ENCODE measurements at regions not wholly inside any gene's neighbourhood (a gene's known extent, or its start where the extent isn't known, plus 50 kb on each side); places are given as distances from the start of the nearest gene placed in this dataset.

- Histone ChIP-seq H3K4me1 (ENCODE audit: low read length) (no peaks in the 10 kb centered on the region), H3K9me3 (replicated peaks; ENCODE audit: insufficient read depth, low read length) (no peaks in the 10 kb centered on the region), H3K27ac (ENCODE audit: low read length) (no peak overlapping the region), H3K9me2 (replicated peaks; ENCODE audit: insufficient read depth, low read length) (no peaks in the 10 kb centered on the region), H3F3A (ENCODE audit: insufficient read depth, low read length) (no peaks in the 10 kb centered on the region), H3K36me3 (replicated peaks; ENCODE audit: insufficient read depth, low read length) (no peaks in the 10 kb centered on the region), H3K27me3 (replicated peaks; ENCODE audit: insufficient read depth, low read length) (no peaks in the 10 kb centered on the region), H3K4me3 (ENCODE audit: low read length) (no peak overlapping the region), H3K4me2 (ENCODE audit: low read depth, low read length) (no peak overlapping the region), H3K9ac (ENCODE audit: low read length) (no peak overlapping the region), H2AFZ (ENCODE audit: low read length) (no peak overlapping the region), H4K20me1 (ENCODE audit: insufficient read depth, low read length) (no peaks in the 10 kb centered on the region), H3K79me2 (ENCODE audit: low read length) (no peaks in the 10 kb centered on the region)
- TF ChIP-seq EZH2phosphoT487 (IDR thresholded peaks at IDR 0.05; ENCODE audit: low read length) (no peak), CTCF (IDR thresholded peaks at IDR 0.05; ENCODE audit: low read length) (no peak), EZH2 (optimal IDR thresholded peaks at IDR 0.05; ENCODE audit: low read depth, low read length) (no peak)
- no peak for DNase-seq
Observed at GRCh38 chr11:122170815-122171475, 54.9 kb upstream of the BLID start.

- no peak for DNase-seq
- Histone ChIP-seq H3F3A (ENCODE audit: insufficient read depth, low read length) (no peaks in the 10 kb centered on the region), H3K79me2 (ENCODE audit: low read length) (no peaks in the 10 kb centered on the region), H3K9me2 (replicated peaks; ENCODE audit: insufficient read depth, low read length) (no peaks in the 10 kb centered on the region), H4K20me1 (ENCODE audit: insufficient read depth, low read length) (no peaks in the 10 kb centered on the region), H2AFZ (ENCODE audit: low read length) (no peak overlapping the region), H3K27ac (ENCODE audit: low read length) (no peak overlapping the region), H3K27me3 (replicated peaks; ENCODE audit: insufficient read depth, low read length) (no peaks in the 10 kb centered on the region), H3K9me3 (replicated peaks; ENCODE audit: insufficient read depth, low read length) (no peaks in the 10 kb centered on the region), H3K9ac (ENCODE audit: low read length) (no peak overlapping the region), H3K4me1 (ENCODE audit: low read length) (no peaks in the 10 kb centered on the region), H3K36me3 (replicated peaks; ENCODE audit: insufficient read depth, low read length) (no peaks in the 10 kb centered on the region), H3K4me2 (ENCODE audit: low read depth, low read length) (no peak overlapping the region), H3K4me3 (ENCODE audit: low read length) (no peak overlapping the region)
- no peak for TF ChIP-seq EZH2 (optimal IDR thresholded peaks at IDR 0.05; ENCODE audit: low read depth, low read length)
- TF ChIP-seq CTCF (IDR thresholded peaks at IDR 0.05; ENCODE audit: low read length), result no peak
- TF ChIP-seq EZH2phosphoT487 (IDR thresholded peaks at IDR 0.05; ENCODE audit: low read length), result no peak
Observed at GRCh38 chr11:122168218-122168617, 52.2 kb upstream of the BLID start.

GRCh38 chr11:122167100-122167499, 51.1 kb upstream of the BLID start:
- Histone ChIP-seq H2AFZ (ENCODE audit: low read length) (no peak overlapping the region), H3K9me3 (replicated peaks; ENCODE audit: insufficient read depth, low read length) (no peaks in the 10 kb centered on the region), H3K27ac (ENCODE audit: low read length) (no peak overlapping the region), H3K4me3 (ENCODE audit: low read length) (no peak overlapping the region), H3F3A (ENCODE audit: insufficient read depth, low read length) (no peaks in the 10 kb centered on the region), H3K9ac (ENCODE audit: low read length) (no peak overlapping the region), H3K4me1 (ENCODE audit: low read length) (no peaks in the 10 kb centered on the region), H4K20me1 (ENCODE audit: insufficient read depth, low read length) (no peaks in the 10 kb centered on the region), H3K4me2 (ENCODE audit: low read depth, low read length) (no peak overlapping the region), H3K9me2 (replicated peaks; ENCODE audit: insufficient read depth, low read length) (no peaks in the 10 kb centered on the region), H3K79me2 (ENCODE audit: low read length) (no peaks in the 10 kb centered on the region), H3K36me3 (replicated peaks; ENCODE audit: insufficient read depth, low read length) (no peaks in the 10 kb centered on the region), H3K27me3 (replicated peaks; ENCODE audit: insufficient read depth, low read length) (no peaks in the 10 kb centered on the region)
- TF ChIP-seq EZH2phosphoT487 (IDR thresholded peaks at IDR 0.05; ENCODE audit: low read length) (no peak), EZH2 (optimal IDR thresholded peaks at IDR 0.05; ENCODE audit: low read depth, low read length) (no peak), CTCF (IDR thresholded peaks at IDR 0.05; ENCODE audit: low read length) (no peak)
- DNase-seq, result no peak
